Tibial nerve (tissue), 4 donors: ENCODE measurements at regions not wholly inside any gene's neighbourhood (a gene's known extent, or its start where the extent isn't known, plus 50 kb on each side); places are given as distances from the start of the nearest gene placed in this dataset.

Source experiments
- CTCF ChIP-seq, 5 experiments: fragments of 200-600 bp in 3 of 5; fragments of 450-650 bp in 2 of 5; sonication (generic) in 3 of 5; IDR thresholded peaks; one replicate each; pipeline ENCODE4 v1.5.1; 2016 to 2019; ENCODE audit warnings: antibody characterized with exemption in 5 of 5, mild to moderate bottlenecking in 3 of 5, moderate library complexity in 2 of 5
- EP300 ChIP-seq, 2 donors: sonication (generic); formaldehyde crosslinking; IDR thresholded peaks; one replicate each; pipeline ENCODE4 v1.6.1; 2017; ENCODE audit warnings: antibody characterized with exemption in 2 of 2, mild to moderate bottlenecking in 1 of 2
- POLR2A ChIP-seq, 2 donors: fragments of 450-650 bp; IDR thresholded peaks; one replicate each; pipeline ENCODE4 v1.6.1; 2017; ENCODE audit warnings: antibody characterized with exemption in 2 of 2, mild to moderate bottlenecking in 2 of 2, moderate library complexity in 2 of 2

GRCh38 chr16:63241497-63242028 is 1205.3 kb upstream of the CDH8 start:
- TF ChIP-seq CTCF (IDR thresholded peaks at IDR 0.05) (no peak), POLR2A (IDR thresholded peaks at IDR 0.05) (no peak), EP300 (IDR thresholded peaks at IDR 0.05) (no peak)
